ENCODE measurements at regions not wholly inside any gene's neighbourhood (a gene's known extent, or its start where the extent isn't known, plus 50 kb on each side); places are given as distances from the start of the nearest gene placed in this dataset.
"Not testable (repeated sequence)": the region's sequence is repeated elsewhere in the genome, so short reads cannot be mapped to it uniquely, and the experiment has no call there.

GRCh38 chr5:82967072-82967471, 110.1 kb downstream of the TMEM167A start:
- no peak for DNase-seq (ENCODE audit: low read depth in 4 of 6, low spot score in 6 of 6)
- Histone ChIP-seq H3K4me1 (ENCODE audit: control insufficient read depth, insufficient read depth, low read length) (no peaks in the 10 kb centered on the region), H3K9me3 (ENCODE audit: control insufficient read depth, insufficient read depth, low read length) (no peaks in the 10 kb centered on the region), H3K4me3 (ENCODE audit: low read depth, low read length) (no peak overlapping the region), H3K36me3 (ENCODE audit: control insufficient read depth, insufficient read depth, low read length) (no peaks in the 10 kb centered on the region), H3K27me3 (ENCODE audit: control insufficient read depth, insufficient read depth, low read length) (no peaks in the 10 kb centered on the region), H3K27ac (ENCODE audit: low read depth, low read length) (no peak overlapping the region)

- no CpG with 5 or more reads among the region's 1 CpG for WGBS (ENCODE audit: insufficient coverage)
- no peaks in the 10 kb centered on the region for H3K4me1 ChIP-seq (ENCODE audit: control insufficient read depth, insufficient read depth, low read length)
- H3K27me3 ChIP-seq (ENCODE audit: control insufficient read depth, insufficient read depth, low read length), result no peaks in the 10 kb centered on the region
- no peak overlapping the region for H3K27ac ChIP-seq (ENCODE audit: low read depth, low read length)
- H3K4me3 ChIP-seq (ENCODE audit: low read depth, low read length), result no peak overlapping the region
- no peaks in the 10 kb centered on the region for H3K36me3 ChIP-seq (ENCODE audit: control insufficient read depth, insufficient read depth, low read length)
- no peak for DNase-seq (ENCODE audit: low read depth in 4 of 6, low spot score in 6 of 6)
- H3K9me3 ChIP-seq (ENCODE audit: control insufficient read depth, insufficient read depth, low read length), result peaks cover 6% of the 10 kb centered on the region
Measured at GRCh38 chr5:82959466-82959865, 117.7 kb downstream of the TMEM167A start.

GRCh38 chr5:82956600-82956999, 120.6 kb downstream of the TMEM167A start:
- H3K9me3 ChIP-seq (ENCODE audit: control insufficient read depth, insufficient read depth, low read length), result peaks cover 6% of the 10 kb centered on the region
- DNase-seq (ENCODE audit: low read depth in 4 of 6, low spot score in 6 of 6), result no peak
- no peaks in the 10 kb centered on the region for H3K4me1 ChIP-seq (ENCODE audit: control insufficient read depth, insufficient read depth, low read length)
- H3K36me3 ChIP-seq (ENCODE audit: control insufficient read depth, insufficient read depth, low read length), result no peaks in the 10 kb centered on the region
- H3K27me3 ChIP-seq (ENCODE audit: control insufficient read depth, insufficient read depth, low read length), result no peaks in the 10 kb centered on the region
- H3K27ac ChIP-seq (ENCODE audit: low read depth, low read length), result no peak overlapping the region
- H3K4me3 ChIP-seq (ENCODE audit: low read depth, low read length), result no peak overlapping the region

- Histone ChIP-seq H3K36me3 (ENCODE audit: control insufficient read depth, insufficient read depth, low read length) (no peaks in the 10 kb centered on the region), H3K27ac (ENCODE audit: low read depth, low read length) (no peak overlapping the region), H3K27me3 (ENCODE audit: control insufficient read depth, insufficient read depth, low read length) (no peaks in the 10 kb centered on the region), H3K4me3 (ENCODE audit: low read depth, low read length) (no peak overlapping the region), H3K4me1 (ENCODE audit: control insufficient read depth, insufficient read depth, low read length) (no peaks in the 10 kb centered on the region), H3K9me3 (ENCODE audit: control insufficient read depth, insufficient read depth, low read length) (peaks cover 6% of the 10 kb centered on the region)
- no CpG with 5 or more reads among the region's 1 CpG for WGBS (ENCODE audit: insufficient coverage)
- no peak for DNase-seq (ENCODE audit: low read depth in 4 of 6, low spot score in 6 of 6)
Measured at GRCh38 chr5:82952326-82952725, 124.9 kb downstream of the TMEM167A start.

GRCh38 chr5:82944267-82944666, 132.9 kb downstream of the TMEM167A start:
- not testable (repeated sequence) for H3K27me3 ChIP-seq (ENCODE audit: control insufficient read depth, insufficient read depth, low read length); H3K4me3 ChIP-seq (ENCODE audit: low read depth, low read length); H3K9me3 ChIP-seq (ENCODE audit: control insufficient read depth, insufficient read depth, low read length); DNase-seq (ENCODE audit: low read depth in 4 of 6, low spot score in 6 of 6); H3K36me3 ChIP-seq (ENCODE audit: control insufficient read depth, insufficient read depth, low read length); H3K27ac ChIP-seq (ENCODE audit: low read depth, low read length); H3K4me1 ChIP-seq (ENCODE audit: control insufficient read depth, insufficient read depth, low read length)
- 84% methylated on average over 8 of the region's 8 CpGs for WGBS (ENCODE audit: insufficient coverage)

GRCh38 chr5:82942083-82942881, 134.9 kb downstream of the TMEM167A start:
- Histone ChIP-seq H3K36me3 (ENCODE audit: control insufficient read depth, insufficient read depth, low read length) (no peaks in the 10 kb centered on the region), H3K4me1 (ENCODE audit: control insufficient read depth, insufficient read depth, low read length) (no peaks in the 10 kb centered on the region), H3K4me3 (ENCODE audit: low read depth, low read length) (no peak overlapping the region), H3K27me3 (ENCODE audit: control insufficient read depth, insufficient read depth, low read length) (no peaks in the 10 kb centered on the region), H3K9me3 (ENCODE audit: control insufficient read depth, insufficient read depth, low read length) (no peaks in the 10 kb centered on the region), H3K27ac (ENCODE audit: low read depth, low read length) (no peak overlapping the region)
- WGBS (ENCODE audit: insufficient coverage), result no CpG with 5 or more reads among the region's 1 CpG
- DNase-seq (ENCODE audit: low read depth in 4 of 6, low spot score in 6 of 6), result no peak

GRCh38 chr5:82938901-82939725, 138.1 kb downstream of the TMEM167A start:
- H3K9me3 ChIP-seq (ENCODE audit: control insufficient read depth, insufficient read depth, low read length), result no peaks in the 10 kb centered on the region
- no peaks in the 10 kb centered on the region for H3K27me3 ChIP-seq (ENCODE audit: control insufficient read depth, insufficient read depth, low read length)
- H3K36me3 ChIP-seq (ENCODE audit: control insufficient read depth, insufficient read depth, low read length), result no peaks in the 10 kb centered on the region
- WGBS (ENCODE audit: insufficient coverage), result no CpG with 5 or more reads among the region's 4 CpGs
- H3K4me1 ChIP-seq (ENCODE audit: control insufficient read depth, insufficient read depth, low read length), result no peaks in the 10 kb centered on the region
- peak overlapping the region; percentile 33 for H3K27ac ChIP-seq (ENCODE audit: low read depth, low read length)
- peak in 1 of 6 donors; percentile 9 for DNase-seq (ENCODE audit: low read depth in 4 of 6, low spot score in 6 of 6)
- H3K4me3 ChIP-seq (ENCODE audit: low read depth, low read length), result no peak overlapping the region

GRCh38 chr5:82932473-82933220, 144.5 kb downstream of the TMEM167A start:
- not testable (repeated sequence) for H3K4me1 ChIP-seq (ENCODE audit: control insufficient read depth, insufficient read depth, low read length); H3K36me3 ChIP-seq (ENCODE audit: control insufficient read depth, insufficient read depth, low read length); DNase-seq (ENCODE audit: low read depth in 4 of 6, low spot score in 6 of 6); H3K27ac ChIP-seq (ENCODE audit: low read depth, low read length); H3K4me3 ChIP-seq (ENCODE audit: low read depth, low read length); H3K9me3 ChIP-seq (ENCODE audit: control insufficient read depth, insufficient read depth, low read length); H3K27me3 ChIP-seq (ENCODE audit: control insufficient read depth, insufficient read depth, low read length)
- WGBS (ENCODE audit: insufficient coverage), result 83% methylated on average over 18 of the region's 28 CpGs

- no CpG with 5 or more reads among the region's 3 CpGs for WGBS (ENCODE audit: insufficient coverage)
- Histone ChIP-seq H3K27me3 (ENCODE audit: control insufficient read depth, insufficient read depth, low read length) (no peaks in the 10 kb centered on the region), H3K4me1 (ENCODE audit: control insufficient read depth, insufficient read depth, low read length) (no peaks in the 10 kb centered on the region), H3K9me3 (ENCODE audit: control insufficient read depth, insufficient read depth, low read length) (no peaks in the 10 kb centered on the region), H3K27ac (ENCODE audit: low read depth, low read length) (no peak overlapping the region), H3K36me3 (ENCODE audit: control insufficient read depth, insufficient read depth, low read length) (no peaks in the 10 kb centered on the region), H3K4me3 (ENCODE audit: low read depth, low read length) (no peak overlapping the region)
- DNase-seq (ENCODE audit: low read depth in 4 of 6, low spot score in 6 of 6), result no peak
Measured at GRCh38 chr5:82931110-82931509, 146.1 kb downstream of the TMEM167A start.
